AG10803 (cell line): ENCODE measurements at regions not wholly inside any gene's neighbourhood (a gene's known extent, or its start where the extent isn't known, plus 50 kb on each side); places are given as distances from the start of the nearest gene placed in this dataset.
"Not testable (repeated sequence)": the region's sequence is repeated elsewhere in the genome, so short reads cannot be mapped to it uniquely, and the experiment has no call there.

Experiments used
- DNase-seq: peaks from one replicate; pipeline ENCODE4 v3.0.0; 2010; ENCODE audit warnings: low read depth
- H3K4me3 ChIP-seq: 2 replicates; pipeline ENCODE4 v1.5.1; 2011; ENCODE audit warnings: mild to moderate bottlenecking, low read length, control low read depth
- CTCF ChIP-seq: conservative IDR thresholded peaks from 2 replicates; pipeline ENCODE4 v1.5.1; 2011; ENCODE audit warnings: mild to moderate bottlenecking, low read length, control low read depth, inconsistent platforms

DNA sequence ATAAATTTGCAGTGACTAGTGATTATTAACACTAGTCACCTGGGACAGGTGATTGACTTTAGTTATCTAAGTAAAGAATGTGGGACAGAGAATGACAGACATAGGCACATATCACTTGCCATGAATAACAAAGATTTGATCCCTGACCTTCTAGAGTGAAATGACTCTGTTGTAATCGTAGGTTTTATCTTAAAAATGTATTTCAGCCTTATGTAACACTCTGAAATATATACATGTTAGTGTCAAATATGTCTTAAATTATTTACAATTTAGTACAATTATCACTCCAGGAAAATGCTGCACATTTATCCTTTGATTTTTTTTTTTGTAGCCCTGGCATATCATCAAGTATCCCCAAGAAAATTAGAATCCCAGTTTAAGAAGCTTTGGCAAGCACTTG lies 186.4 kb upstream of the PTGFR start:
- DNase-seq: no peak
- no peak for TF ChIP-seq CTCF
- no peak overlapping the region for H3K4me3 ChIP-seq

GRCh38 chr1:78304761-78305160 lies 186.0 kb upstream of the PTGFR start:
- DNase-seq: no peak
- TF ChIP-seq CTCF: no peak
- no peak overlapping the region for H3K4me3 ChIP-seq

DNA sequence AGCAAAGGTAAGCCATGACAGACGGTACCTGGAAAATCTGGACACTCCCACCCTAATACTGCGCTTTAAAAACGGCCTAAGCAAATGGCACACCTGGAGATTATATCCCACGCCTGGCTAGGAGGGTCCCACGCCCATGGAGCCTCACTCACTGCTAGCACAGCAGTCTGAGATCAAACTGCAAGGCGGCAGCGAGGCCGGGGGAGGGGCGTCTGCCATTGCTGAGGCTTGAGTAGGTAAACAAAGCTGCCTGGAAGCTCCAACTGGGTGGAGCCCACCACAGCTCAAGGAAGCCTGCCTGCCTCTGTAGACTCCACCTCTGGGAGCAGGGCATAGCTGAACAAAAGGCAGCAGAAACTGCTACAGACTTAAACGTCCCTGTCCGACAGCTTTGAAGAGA lies 180.5 kb upstream of the PTGFR start:
- H3K4me3 ChIP-seq, DNase-seq: not testable (repeated sequence)

DNA sequence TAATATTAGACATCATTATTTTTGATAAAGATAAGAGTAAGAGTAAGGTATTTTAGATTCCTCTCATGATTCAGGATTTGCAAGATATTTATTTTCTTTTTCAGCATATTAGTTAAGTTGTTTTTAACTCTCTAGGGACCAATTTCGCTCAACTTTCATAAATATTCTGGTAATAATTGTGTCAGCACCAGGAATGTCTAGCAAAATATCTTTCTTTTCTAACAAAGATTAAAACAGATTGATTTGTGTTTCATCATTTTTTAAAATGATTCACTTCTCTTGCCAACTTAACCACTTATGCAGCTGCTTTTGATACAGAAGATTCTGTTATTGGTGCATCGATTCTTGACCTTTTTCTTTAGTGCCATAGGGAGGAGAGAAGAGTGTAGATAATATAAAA lies 172.8 kb upstream of the PTGFR start:
- peak; percentile 38 for DNase-seq
- no peak overlapping the region for H3K4me3 ChIP-seq
- no peak for TF ChIP-seq CTCF

DNA sequence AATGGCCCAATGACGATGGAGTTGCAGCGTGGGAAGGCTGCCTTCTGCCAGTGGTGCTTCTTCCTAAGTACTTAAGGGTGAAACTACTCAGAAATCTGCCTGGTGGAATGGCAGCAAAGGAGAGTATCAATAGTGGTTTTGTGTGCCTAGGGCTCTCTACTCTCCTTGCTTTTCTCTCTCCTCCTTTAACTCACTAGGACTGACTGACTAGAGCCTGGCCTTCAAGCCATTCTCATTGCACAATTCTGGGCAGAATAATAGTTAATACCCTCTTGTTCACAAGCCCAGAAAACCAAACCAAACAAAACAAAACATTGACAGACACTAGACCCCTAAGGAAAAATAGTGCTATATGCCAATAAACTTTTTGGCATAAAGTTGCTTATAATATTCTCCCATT lies 171.2 kb upstream of the PTGFR start:
- TF ChIP-seq CTCF: no peak
- no peak for DNase-seq
- H3K4me3 ChIP-seq: no peak overlapping the region

DNA sequence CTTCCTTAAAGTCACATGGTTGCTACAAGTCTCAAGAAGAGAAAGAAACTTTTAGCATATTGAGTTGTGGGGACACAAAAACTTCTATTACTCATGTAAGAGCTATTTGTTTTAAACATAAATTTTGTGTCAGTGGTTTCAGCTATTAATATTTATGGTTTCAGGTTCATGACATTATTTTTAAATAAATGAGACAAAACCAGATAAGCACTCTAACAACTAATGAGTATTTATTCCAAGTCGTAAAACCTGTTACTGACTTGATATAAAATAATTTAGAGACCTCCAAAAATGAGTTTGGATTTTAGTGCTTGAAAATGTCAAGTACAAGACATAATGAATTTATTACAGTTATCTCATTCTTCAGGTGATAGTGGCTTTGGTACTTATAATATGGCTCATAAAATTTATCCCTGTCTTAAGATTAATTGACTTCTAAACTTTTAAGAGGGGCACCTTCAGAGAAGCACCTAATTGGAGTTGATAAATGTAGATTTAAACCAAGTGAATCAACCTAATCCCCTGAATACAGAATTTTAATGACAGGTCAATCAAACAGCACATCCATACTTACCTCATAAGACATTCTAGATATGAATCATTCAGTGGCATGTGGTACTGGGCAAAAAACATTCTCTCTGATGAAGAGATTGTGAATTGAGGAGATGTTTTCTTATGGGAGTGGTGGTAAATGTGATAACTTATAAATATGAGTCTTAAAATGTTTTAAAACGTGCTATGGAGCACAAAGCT lies 167.7 kb upstream of the PTGFR start:
- no peak for TF ChIP-seq CTCF
- no peak for DNase-seq
- H3K4me3 ChIP-seq: no peak overlapping the region

DNA sequence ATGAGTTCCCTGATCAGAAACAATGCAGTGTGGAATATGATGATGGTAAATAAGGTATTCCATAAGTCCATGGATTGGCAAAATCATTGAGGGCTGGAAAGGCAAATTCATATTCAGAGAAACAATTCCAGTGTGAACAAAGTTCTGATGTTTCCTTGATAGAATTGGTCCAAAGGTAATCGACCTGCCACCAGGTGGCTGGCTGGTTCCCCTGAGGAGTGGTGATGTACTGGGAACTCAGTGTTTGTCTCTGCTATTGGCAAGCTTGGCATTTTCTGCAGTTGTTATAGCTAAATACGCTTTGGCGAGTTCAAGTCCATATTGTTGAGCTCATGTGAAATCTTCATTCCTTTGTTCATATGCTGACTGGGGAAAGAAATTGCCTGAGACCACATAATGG lies 165.5 kb upstream of the PTGFR start:
- TF ChIP-seq CTCF: no peak
- DNase-seq: no peak

More for the DNA sequence above, 165.5 kb upstream of the PTGFR start:
- H3K4me3 ChIP-seq: no peak overlapping the region
